H1 (cell line): ENCODE measurements at regions not wholly inside any gene's neighbourhood (a gene's known extent, or its start where the extent isn't known, plus 50 kb on each side); places are given as distances from the start of the nearest gene placed in this dataset.

Experiments
- CTCF ChIA-PET: fragments of 300-600 bp; sonication (Branson Sonifier 250); formaldehyde crosslinking; loops from one replicate; lab custom pipeline; 2021; ENCODE audit not compliant: partially characterized antibody; lab: Charles Lee
- POLR2A ChIA-PET: fragments of 300-600 bp; sonication (Branson Sonifier 250); formaldehyde crosslinking; loops from one replicate; lab custom pipeline; 2021; ENCODE audit warnings: inconsistent platforms; ENCODE audit not compliant: partially characterized antibody; lab: Charles Lee
- DNase-seq, 2 experiments: peaks; one replicate each; pipeline versions ENCODE4 v3.0.0 to v3.0.0-alpha.2; 2010 to 2022; ENCODE audit warnings: low spot score in 2 of 2, low read depth in 1 of 2, mixed read lengths in 1 of 2
- FAIRE-seq: peaks from 2 replicates; lab custom pipeline; 2011; peaks lifted over from hg19 to GRCh38; lab: Jason Lieb, UNC
- H2AFZ ChIP-seq: 2 replicates; pipeline ENCODE4 v1.8.1; 2012; ENCODE audit warnings: low read length, inconsistent platforms
- H2AK5ac ChIP-seq: 2 replicates; pipeline ENCODE4 v1.6.1; 2013; ENCODE audit warnings: low read depth, low read length
- H2BK120ac ChIP-seq: replicated peaks from 2 replicates; pipeline ENCODE3; 2013; ENCODE audit warnings: low read depth, low read length, inconsistent platforms
- H2BK12ac ChIP-seq: 2 replicates; pipeline ENCODE4 v1.6.1; 2013; ENCODE audit warnings: low read depth, low read length
- H2BK15ac ChIP-seq: 2 replicates; pipeline ENCODE4 v1.6.1; 2013; ENCODE audit warnings: low read length
- H2BK20ac ChIP-seq: 2 replicates; pipeline ENCODE4 v1.6.1; 2013; ENCODE audit warnings: low read length
- H2BK5ac ChIP-seq: 2 replicates; pipeline ENCODE4 v1.6.1; 2013; ENCODE audit warnings: low read depth, low read length
- H3K14ac ChIP-seq: 2 replicates; pipeline ENCODE4 v1.6.1; 2013; ENCODE audit warnings: inconsistent platforms; ENCODE audit not compliant: insufficient read length
- H3K18ac ChIP-seq: 2 replicates; pipeline ENCODE4 v1.6.1; 2013; ENCODE audit warnings: low read length; ENCODE audit errors: extremely low read depth
- H3K23ac ChIP-seq: 2 replicates; pipeline ENCODE4 v1.6.1; 2013; ENCODE audit warnings: inconsistent platforms; ENCODE audit not compliant: insufficient read length
- H3K23me2 ChIP-seq: 2 replicates; pipeline ENCODE4 v1.6.1; 2013; ENCODE audit warnings: low read depth, low read length
- H3K27ac ChIP-seq: 2 replicates; pipeline ENCODE4 v1.6.1; 2011; ENCODE audit warnings: low read depth, low read length, inconsistent platforms
- H3K27me3 ChIP-seq, 4 experiments: replicated peaks in 1 of 4; 1 replicate in 1 of 4; 2 replicates in 3 of 4; pipeline versions ENCODE4 v1.6.1 to v1.8.1; 2011 to 2013; ENCODE audit warnings: low read length in 3 of 4, mild to moderate bottlenecking in 3 of 4, inconsistent platforms in 2 of 4, mixed read lengths in 2 of 4, moderate library complexity in 1 of 4; ENCODE audit not compliant: control insufficient read depth in 3 of 4, insufficient read depth in 3 of 4; ENCODE audit errors: extremely low read depth in 1 of 4
- H3K36me3 ChIP-seq, 4 experiments: 2 replicates each; pipeline versions ENCODE4 v1.6.1 to v1.8.1; 2011 to 2013; ENCODE audit warnings: mild to moderate bottlenecking in 4 of 4, low read length in 3 of 4, moderate library complexity in 2 of 4, control low read depth in 1 of 4, inconsistent platforms in 1 of 4; ENCODE audit not compliant: insufficient read depth in 4 of 4, control insufficient read depth in 2 of 4
- H3K4ac ChIP-seq: replicated peaks from 2 replicates; pipeline ENCODE3; 2013; ENCODE audit warnings: low read length, low read depth, mixed read lengths, inconsistent platforms; ENCODE audit not compliant: insufficient read length
- H3K4me1 ChIP-seq, 4 experiments: replicated peaks in 1 of 4; 1 replicate in 1 of 4; 2 replicates in 3 of 4; pipeline versions ENCODE4 v1.6.1 to v1.8.1; 2011 to 2013; ENCODE audit warnings: low read length in 3 of 4, inconsistent platforms in 2 of 4, mixed read lengths in 1 of 4; ENCODE audit not compliant: insufficient read depth in 4 of 4, control insufficient read depth in 3 of 4
- H3K4me2 ChIP-seq, 2 experiments: 2 replicates each; pipeline versions ENCODE4 v1.6.1 to v1.8.1; 2011 to 2013; ENCODE audit warnings: low read depth in 2 of 2, low read length in 2 of 2, control low read depth in 1 of 2, inconsistent platforms in 1 of 2, mild to moderate bottlenecking in 1 of 2; ENCODE audit not compliant: insufficient read depth in 1 of 2
- H3K4me3 ChIP-seq, 4 experiments: fragments of 200-600, 300-600 bp in 1 of 4; sonication (generic), shearing (Covaris generic), sonication (Bioruptor Twin) in 1 of 4; 2 replicates each; pipeline versions ENCODE4 v1.5.1 to v1.8.1; 2011 to 2016; ENCODE audit warnings: low read length in 4 of 4, low read depth in 3 of 4, control low read depth in 2 of 4, inconsistent platforms in 2 of 4, mild to moderate bottlenecking in 2 of 4, mixed read lengths in 1 of 4, moderate library complexity in 1 of 4; ENCODE audit not compliant: insufficient read depth in 2 of 4; ENCODE audit errors: extremely low read depth in 1 of 4
- H3K56ac ChIP-seq: replicated peaks from 2 replicates; pipeline ENCODE3; 2013; ENCODE audit warnings: low read depth, mild to moderate bottlenecking, mixed read lengths, low read length, inconsistent platforms; ENCODE audit not compliant: insufficient read length
- H3K79me1 ChIP-seq: 2 replicates; pipeline ENCODE4 v1.6.1; 2013; ENCODE audit warnings: low read depth, low read length, control low read depth
- H3K79me2 ChIP-seq, 2 experiments: 2 replicates each; pipeline versions ENCODE4 v1.6.1 to v1.8.1; 2012 to 2013; ENCODE audit warnings: low read length in 2 of 2, mild to moderate bottlenecking in 2 of 2, inconsistent platforms in 1 of 2; ENCODE audit not compliant: insufficient read depth in 2 of 2, control insufficient read depth in 1 of 2
- H3K9ac ChIP-seq, 4 experiments: replicated peaks in 1 of 4; 1 replicate in 1 of 4; 2 replicates in 3 of 4; pipeline versions ENCODE4 v1.6.1 to v1.8.1; 2011 to 2013; ENCODE audit warnings: low read depth in 3 of 4, low read length in 3 of 4, control low read depth in 2 of 4, mild to moderate bottlenecking in 2 of 4, moderate library complexity in 2 of 4, inconsistent platforms in 1 of 4; ENCODE audit errors: extremely low read depth in 1 of 4
- H3K9me3 ChIP-seq, 2 experiments: 2 replicates each; pipeline versions ENCODE4 v1.6.1 to v1.8.1; 2012 to 2013; ENCODE audit warnings: mild to moderate bottlenecking in 2 of 2, moderate library complexity in 2 of 2, control low read depth in 1 of 2, inconsistent platforms in 1 of 2, low read depth in 1 of 2, low read length in 1 of 2, mixed read lengths in 1 of 2; ENCODE audit not compliant: insufficient read depth in 2 of 2
- H4K20me1 ChIP-seq, 2 experiments: replicated peaks in 1 of 2; 2 replicates each; pipeline versions ENCODE3 to v1.8.1; 2011 to 2013; ENCODE audit warnings: inconsistent platforms in 2 of 2, low read length in 2 of 2, mild to moderate bottlenecking in 1 of 2; ENCODE audit not compliant: insufficient read depth in 2 of 2, control insufficient read depth in 1 of 2
- H4K5ac ChIP-seq: 2 replicates; pipeline ENCODE4 v1.6.1; 2013; ENCODE audit warnings: low read length, low read depth, mixed read lengths, inconsistent platforms; ENCODE audit not compliant: insufficient read length
- H4K8ac ChIP-seq: 2 replicates; pipeline ENCODE4 v1.8.0; 2013; ENCODE audit warnings: mild to moderate bottlenecking, moderate library complexity, low read length, inconsistent platforms; ENCODE audit not compliant: insufficient read depth; ENCODE audit errors: extremely low read depth
- H4K91ac ChIP-seq: replicated peaks from 2 replicates; pipeline ENCODE3; 2013; ENCODE audit warnings: low read length, mixed read lengths, inconsistent platforms; ENCODE audit not compliant: insufficient read length
- TCF12 ChIP-seq: IDR thresholded peaks from 2 replicates; pipeline ENCODE4 v1.6.1; 2011; ENCODE audit warnings: low read depth, mild to moderate bottlenecking, low read length
- WGBS, 2 experiments: shearing (Covaris generic) in 1 of 2; methylation state at CpG; one replicate each; pipeline versions ENCODE4 v1.1.6 to v1.1.7; 2013 to 2015; ENCODE audit warnings: low lambda C conversion rate in 2 of 2, mixed read lengths in 2 of 2, inconsistent platforms in 1 of 2, low coverage in 1 of 2, missing lambda C conversion rate in 1 of 2; ENCODE audit not compliant: insufficient replicate concordance in 2 of 2, insufficient coverage in 1 of 2, insufficient read length in 1 of 2; ENCODE audit errors: extremely low coverage in 1 of 2, missing lambda C conversion rate in 1 of 2; 5-methylcytosine and 5-hydroxymethylcytosine counted together

DNA sequence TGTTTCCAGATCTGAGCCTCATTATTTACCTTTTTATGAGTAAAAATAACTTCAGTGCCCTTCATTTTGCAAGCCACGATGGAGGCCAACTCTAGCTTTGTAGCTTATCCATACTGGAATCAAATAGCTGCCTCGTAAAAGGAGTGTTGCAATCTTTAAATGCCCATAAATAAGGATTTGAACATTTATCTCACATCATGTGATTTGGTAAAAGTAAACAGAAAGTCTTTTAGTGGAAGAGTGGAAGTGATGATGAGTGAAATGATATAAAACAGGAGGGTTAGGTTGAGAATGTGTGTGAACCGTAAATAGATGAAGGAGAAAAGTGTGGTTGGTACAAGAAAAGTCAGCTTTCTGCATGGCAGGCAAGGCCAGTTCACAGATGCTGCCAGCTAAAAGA, 348.9 kb downstream of the OSR1 start:
- Histone ChIP-seq H2AFZ (no peak overlapping the region), H4K5ac (no peak overlapping the region), H2AK5ac (no peak overlapping the region), H3K4me3 (no peak overlapping the region), H4K91ac (no peak overlapping the region), H3K9me3 (0 out of 4 replicates have a peak, but pooled peaks cover 0 to under 1% of the 10 kb centered on the region in 2 experiments), H3K23me2 (peaks cover 2% of the 10 kb centered on the region; the same call in 1 of the 2 replicates), H2BK20ac (no peak overlapping the region), H3K27me3 (no peaks in the 10 kb centered on the region), H2BK120ac (no peak overlapping the region), H3K79me2 (no peaks in the 10 kb centered on the region), H3K36me3 (no peaks in the 10 kb centered on the region), H3K4me1 (no peaks in the 10 kb centered on the region), H3K27ac (no peak overlapping the region), H3K4ac (no peak overlapping the region), H4K8ac (no peak overlapping the region), H3K18ac (no peak overlapping the region), H4K20me1 (no peaks in the 10 kb centered on the region), H3K14ac (no peak overlapping the region), H3K4me2 (no peak overlapping the region), H3K56ac (no peak overlapping the region), H2BK15ac (no peak overlapping the region), H3K9ac (no peak overlapping the region), H2BK12ac (no peak overlapping the region), H2BK5ac (no peak overlapping the region), H3K23ac (no peak overlapping the region), H3K79me1 (no peaks in the 10 kb centered on the region)
- ChIA-PET CTCF (interaction anchor here (0.8 kb wide), 1 partner anchor 21 kb away, joined by 3 read pairs; no protein-coding TSS in a partner anchor), POLR2A (no interaction called here)
- WGBS, 2 experiments = 95% methylated on average over 3 of the region's 3 CpGs; no CpG with 5 or more reads in 1 of the 2 experiments
- no peak for DNase-seq
- TF ChIP-seq TCF12 = no peak
- no peak for FAIRE-seq
